Parathyroid adenoma (tissue), 2 donors: ENCODE measurements at regions not wholly inside any gene's neighbourhood (a gene's known extent, or its start where the extent isn't known, plus 50 kb on each side); places are given as distances from the start of the nearest gene placed in this dataset.

ENCODE experiments used
- H2AFZ ChIP-seq: fragments of 300-600 bp; sonication (generic); one replicate; pipeline ENCODE4 v1.7.0; 2017; ENCODE audit warnings: antibody characterized with exemption, mild to moderate bottlenecking
- H3K27ac ChIP-seq: fragments of 300-600 bp; sonication (generic); one replicate; pipeline ENCODE4 v1.7.0; 2017
- H3K27me3 ChIP-seq: fragments of 300-600 bp; sonication (generic); one replicate; pipeline ENCODE4 v1.7.0; 2017; ENCODE audit warnings: low read length; ENCODE audit not compliant: control insufficient read depth, insufficient read depth
- H3K36me3 ChIP-seq: fragments of 300-600 bp; sonication (generic); one replicate; pipeline ENCODE4 v1.7.0; 2017; ENCODE audit warnings: low read length; ENCODE audit not compliant: control insufficient read depth, insufficient read depth
- H3K4me1 ChIP-seq: fragments of 300-600 bp; sonication (generic); one replicate; pipeline ENCODE4 v1.7.0; 2017; ENCODE audit warnings: control low read depth
- H3K4me2 ChIP-seq: fragments of 300-600 bp; sonication (generic); one replicate; pipeline ENCODE4 v1.7.0; 2017; ENCODE audit warnings: low read length
- H3K4me3 ChIP-seq: fragments of 300-600 bp; sonication (generic); one replicate; pipeline ENCODE4 v1.7.0; 2017; ENCODE audit warnings: low read depth, low read length
- H3K79me2 ChIP-seq: fragments of 300-600 bp; sonication (generic); one replicate; pipeline ENCODE4 v1.7.0; 2017; ENCODE audit warnings: control low read depth
- H3K9ac ChIP-seq: fragments of 300-600 bp; sonication (generic); one replicate; pipeline ENCODE4 v1.7.0; 2017; ENCODE audit warnings: mild to moderate bottlenecking
- H3K9me3 ChIP-seq: fragments of 300-600 bp; sonication (generic); one replicate; pipeline ENCODE4 v1.7.0; 2017; ENCODE audit warnings: low read length; ENCODE audit not compliant: control insufficient read depth
- TF ChIP-seq, protein P1 (sequence below): fragments of 300-600 bp; sonication (generic); IDR thresholded peaks from one replicate; pipeline ENCODE4 v1.7.0; 2017; ENCODE audit warnings: antibody characterized with exemption, mild to moderate bottlenecking
- donor health status: primary hyperparathyroidism.

DNA sequence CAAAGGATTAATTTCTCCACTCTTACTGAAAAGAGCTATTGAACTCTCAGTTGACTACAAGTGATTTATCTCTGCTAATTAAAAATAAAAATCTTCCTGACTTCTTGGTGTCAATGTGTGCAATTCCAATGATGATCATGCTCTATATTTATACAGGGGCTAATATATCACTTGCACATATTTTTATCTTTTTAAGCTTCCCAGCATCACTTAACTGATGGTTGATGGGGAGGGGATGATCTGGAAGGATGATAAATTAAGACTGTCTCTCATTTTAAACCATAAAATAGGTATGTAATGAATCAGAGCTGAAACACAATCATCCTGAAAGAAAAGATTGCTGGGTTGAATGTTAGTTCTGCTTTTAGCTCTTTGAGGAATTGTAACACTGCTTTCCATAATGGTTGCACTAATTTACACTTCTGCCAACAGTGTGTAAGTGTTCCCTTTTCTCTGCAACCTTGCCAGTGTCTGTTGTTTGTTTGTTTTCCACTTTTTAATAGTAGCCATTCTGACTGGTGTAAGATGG is 169.6 kb upstream of the ECI2 start:
- no peak overlapping the region for H3K4me3 ChIP-seq
- no peaks in the 10 kb centered on the region for H3K36me3 ChIP-seq
- TF ChIP-seq, protein P1, sequence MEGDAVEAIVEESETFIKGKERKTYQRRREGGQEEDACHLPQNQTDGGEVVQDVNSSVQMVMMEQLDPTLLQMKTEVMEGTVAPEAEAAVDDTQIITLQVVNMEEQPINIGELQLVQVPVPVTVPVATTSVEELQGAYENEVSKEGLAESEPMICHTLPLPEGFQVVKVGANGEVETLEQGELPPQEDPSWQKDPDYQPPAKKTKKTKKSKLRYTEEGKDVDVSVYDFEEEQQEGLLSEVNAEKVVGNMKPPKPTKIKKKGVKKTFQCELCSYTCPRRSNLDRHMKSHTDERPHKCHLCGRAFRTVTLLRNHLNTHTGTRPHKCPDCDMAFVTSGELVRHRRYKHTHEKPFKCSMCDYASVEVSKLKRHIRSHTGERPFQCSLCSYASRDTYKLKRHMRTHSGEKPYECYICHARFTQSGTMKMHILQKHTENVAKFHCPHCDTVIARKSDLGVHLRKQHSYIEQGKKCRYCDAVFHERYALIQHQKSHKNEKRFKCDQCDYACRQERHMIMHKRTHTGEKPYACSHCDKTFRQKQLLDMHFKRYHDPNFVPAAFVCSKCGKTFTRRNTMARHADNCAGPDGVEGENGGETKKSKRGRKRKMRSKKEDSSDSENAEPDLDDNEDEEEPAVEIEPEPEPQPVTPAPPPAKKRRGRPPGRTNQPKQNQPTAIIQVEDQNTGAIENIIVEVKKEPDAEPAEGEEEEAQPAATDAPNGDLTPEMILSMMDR = no peak

DNA sequence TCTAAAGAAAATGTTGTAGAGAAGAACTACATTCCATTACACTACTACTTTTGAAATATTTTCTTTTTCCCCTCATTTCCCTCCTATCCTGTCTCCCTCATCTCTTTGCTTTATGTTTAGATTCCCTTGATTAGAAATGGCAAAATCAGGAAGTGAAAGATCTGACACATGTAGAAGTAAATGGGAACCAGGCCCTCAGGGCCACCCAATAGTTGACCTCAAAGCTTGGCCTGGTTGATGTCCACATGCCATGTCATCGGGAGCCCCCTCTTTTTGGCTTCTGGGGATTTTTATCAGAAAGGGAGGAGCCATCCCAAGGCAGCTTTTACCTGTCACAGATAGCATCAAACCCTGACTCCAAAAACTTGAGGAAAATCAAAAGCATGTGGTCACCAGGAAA is 168.3 kb upstream of the ECI2 start:
- TF ChIP-seq, protein P1 = no peak
- no peak overlapping the region for H3K4me3 ChIP-seq
- H3K4me1 ChIP-seq = no peaks in the 10 kb centered on the region
- H3K9ac ChIP-seq = no peak overlapping the region
- H3K79me2 ChIP-seq = no peaks in the 10 kb centered on the region
- no peak overlapping the region for H3K27ac ChIP-seq
- H3K4me2 ChIP-seq = no peak overlapping the region
- H3K36me3 ChIP-seq = no peaks in the 10 kb centered on the region
- no peak overlapping the region for H2AFZ ChIP-seq
- H3K27me3 ChIP-seq = no peaks in the 10 kb centered on the region
- H3K9me3 ChIP-seq = no peaks in the 10 kb centered on the region

More for the DNA sequence above, 169.6 kb upstream of the ECI2 start:
- no peak overlapping the region for H3K9ac ChIP-seq
- no peaks in the 10 kb centered on the region for H3K79me2 ChIP-seq
- no peaks in the 10 kb centered on the region for H3K9me3 ChIP-seq
- H3K4me1 ChIP-seq = no peaks in the 10 kb centered on the region
- no peak overlapping the region for H2AFZ ChIP-seq
- no peaks in the 10 kb centered on the region for H3K27me3 ChIP-seq
- no peak overlapping the region for H3K4me2 ChIP-seq
- H3K27ac ChIP-seq = no peak overlapping the region

DNA sequence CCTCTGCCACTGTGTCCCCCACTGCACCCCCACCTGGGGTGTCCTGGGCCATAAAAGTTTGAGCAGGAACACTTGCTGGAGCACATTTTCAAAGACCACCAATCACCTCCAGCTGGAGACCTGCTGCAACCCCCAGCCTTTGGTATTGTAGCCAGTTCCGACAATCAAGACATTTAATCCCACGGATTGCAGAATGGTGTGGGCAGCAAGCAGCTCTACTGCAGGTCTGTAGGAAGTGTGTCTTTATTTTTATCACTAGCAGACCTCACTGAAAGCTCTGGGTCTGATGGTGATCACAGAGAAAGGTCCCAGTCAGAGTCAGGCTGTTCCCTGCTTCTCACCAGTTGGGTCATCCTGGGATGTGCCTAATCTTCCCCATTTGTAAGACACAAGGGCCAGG is 167.1 kb upstream of the ECI2 start:
- no peaks in the 10 kb centered on the region for H3K9me3 ChIP-seq
- no peak overlapping the region for H3K27ac ChIP-seq
- TF ChIP-seq, protein P1 = no peak
- H3K79me2 ChIP-seq = no peaks in the 10 kb centered on the region
- H3K27me3 ChIP-seq = no peaks in the 10 kb centered on the region
- H3K9ac ChIP-seq = no peak overlapping the region
- H3K4me1 ChIP-seq = no peaks in the 10 kb centered on the region
- no peaks in the 10 kb centered on the region for H3K36me3 ChIP-seq
- H2AFZ ChIP-seq = no peak overlapping the region
- H3K4me2 ChIP-seq = no peak overlapping the region
- no peak overlapping the region for H3K4me3 ChIP-seq

DNA sequence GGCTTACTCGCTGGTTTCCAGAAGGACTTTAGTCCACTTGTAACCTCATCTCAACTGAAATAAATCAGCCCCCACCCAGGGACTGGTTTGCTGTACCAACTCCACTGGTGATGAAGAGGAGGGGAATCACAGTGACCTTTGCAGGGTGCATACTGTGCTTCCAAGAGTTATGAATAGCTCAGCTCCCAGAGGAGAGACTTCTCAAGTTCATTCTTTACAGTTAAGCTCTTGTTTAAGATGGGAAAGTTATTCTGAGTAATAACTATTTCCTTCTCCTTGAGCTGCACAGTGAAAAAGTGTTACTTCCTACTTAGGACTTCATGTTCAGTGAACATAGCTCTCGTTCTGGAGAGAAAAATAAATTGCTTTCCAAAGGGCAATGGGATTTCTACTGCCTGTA is 166.5 kb upstream of the ECI2 start:
- H3K4me2 ChIP-seq = no peak overlapping the region
- H3K4me1 ChIP-seq = no peaks in the 10 kb centered on the region
- H3K27me3 ChIP-seq = no peaks in the 10 kb centered on the region
- H3K27ac ChIP-seq = no peak overlapping the region
- no peak overlapping the region for H3K4me3 ChIP-seq
- H3K9ac ChIP-seq = no peak overlapping the region
- H3K79me2 ChIP-seq = no peaks in the 10 kb centered on the region
- no peaks in the 10 kb centered on the region for H3K9me3 ChIP-seq
- TF ChIP-seq, protein P1 = no peak
- H2AFZ ChIP-seq = no peak overlapping the region
- H3K36me3 ChIP-seq = no peaks in the 10 kb centered on the region

DNA sequence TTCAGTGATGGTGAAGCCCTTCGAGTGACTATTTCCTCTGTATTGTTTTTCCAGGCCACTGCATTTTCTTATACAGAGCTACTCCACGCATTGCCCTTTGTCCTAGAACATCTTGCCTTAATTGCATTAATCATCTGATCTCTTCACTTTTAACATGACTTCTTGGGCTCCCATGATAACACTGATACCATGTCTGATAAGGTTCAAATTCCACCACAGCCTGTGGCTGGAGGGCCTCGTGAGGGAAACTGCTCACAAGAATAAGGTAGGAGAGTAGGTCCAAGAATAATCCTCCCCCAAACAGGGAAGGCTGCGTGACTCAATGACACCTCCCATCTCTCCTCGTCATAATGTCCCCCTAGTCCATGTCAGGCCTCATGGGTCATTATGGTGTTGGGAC is 165.5 kb upstream of the ECI2 start:
- TF ChIP-seq, protein P1 = no peak
- Histone ChIP-seq H3K79me2 (no peaks in the 10 kb centered on the region), H3K4me1 (no peaks in the 10 kb centered on the region), H3K9ac (no peak overlapping the region), H3K27ac (no peak overlapping the region), H3K9me3 (no peaks in the 10 kb centered on the region), H3K4me3 (no peak overlapping the region), H3K27me3 (no peaks in the 10 kb centered on the region), H3K36me3 (no peaks in the 10 kb centered on the region), H3K4me2 (no peak overlapping the region), H2AFZ (no peak overlapping the region)
